ENCODE measurements at regions not wholly inside any gene's neighbourhood (a gene's known extent, or its start where the extent isn't known, plus 50 kb on each side); places are given as distances from the start of the nearest gene placed in this dataset.
A peak's percentile ranks its signal among the peaks of the same experiment; 100 is the strongest.

GRCh38 chr13:86870444-86870843, 800.7 kb upstream of the SLITRK5 start:
- TF ChIP-seq CTCF (IDR thresholded peaks at IDR 0.05; ENCODE audit: low read depth, low read length) = peak; percentile 30
- no peak for TF ChIP-seq MAX (IDR thresholded peaks at IDR 0.05; ENCODE audit: low read depth, low read length)
- no peak for TF ChIP-seq POLR2A (IDR thresholded peaks at IDR 0.05; ENCODE audit: extremely low read depth, insufficient read length)
- no peak for TF ChIP-seq MYC (IDR thresholded peaks at IDR 0.05; ENCODE audit: low read depth, low read length)
